ENCODE measurements at regions not wholly inside any gene's neighbourhood (a gene's known extent, or its start where the extent isn't known, plus 50 kb on each side); places are given as distances from the start of the nearest gene placed in this dataset.

GRCh38 chr6:101286146-101286545, 107.4 kb upstream of the GRIK2 start:
- TF ChIP-seq YY1 (IDR thresholded peaks at IDR 0.05; ENCODE audit: insufficient read depth, insufficient read length): no peak
- no peak for TF ChIP-seq ZNF274 (IDR thresholded peaks at IDR 0.05; ENCODE audit: low read depth, low read length)
- TF ChIP-seq SUZ12 (IDR thresholded peaks at IDR 0.05; ENCODE audit: extremely low read depth, insufficient read depth, insufficient read length): no peak

All from NT2/D1 (cell line).